GM21825 (cell line): ENCODE measurements at regions not wholly inside any gene's neighbourhood (a gene's known extent, or its start where the extent isn't known, plus 50 kb on each side); places are given as distances from the start of the nearest gene placed in this dataset.
"Not testable (repeated sequence)": the region's sequence is repeated elsewhere in the genome, so short reads cannot be mapped to it uniquely, and the experiment has no call there.

ENCODE experiments used
- ATAC-seq: cut with Tn5 transposase; IDR thresholded peaks from one replicate; pipeline ENCODE4 v1.9.1; 2021; ENCODE audit warnings: mild to moderate bottlenecking, moderate library complexity; ENCODE audit not compliant: unreplicated experiment

DNA sequence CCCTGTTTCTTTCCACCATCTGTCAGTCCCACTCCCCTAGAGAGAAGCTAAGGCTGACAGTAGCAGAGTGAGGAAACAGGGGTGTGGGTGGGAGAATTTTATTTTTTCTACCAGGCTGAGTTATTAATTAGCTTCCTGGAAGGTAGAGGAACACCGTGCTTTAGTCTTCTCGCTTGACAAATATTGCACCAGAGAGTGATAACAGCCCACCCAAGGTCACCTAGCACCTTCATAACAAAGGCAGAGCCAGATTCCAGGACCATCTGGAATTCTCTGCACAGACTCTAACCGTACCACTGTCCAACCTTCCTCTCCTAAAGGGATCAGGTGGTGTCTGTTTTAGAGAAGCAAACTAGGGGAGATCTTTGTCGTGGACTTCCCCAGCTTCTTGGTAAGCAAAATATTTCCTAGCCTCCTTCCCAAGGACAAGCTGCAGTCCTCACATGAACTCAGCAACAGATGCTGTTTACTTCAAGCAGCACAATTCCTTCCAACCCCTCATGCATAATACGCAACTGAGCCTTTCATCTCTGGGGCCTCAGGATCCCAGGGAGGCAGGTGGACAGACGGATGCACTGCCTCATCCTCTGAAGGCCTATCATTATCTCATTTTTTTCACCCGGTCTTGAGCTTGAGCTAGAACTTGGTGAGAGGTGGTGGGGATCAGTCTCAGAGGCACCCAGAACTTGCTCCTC lies 308.7 kb upstream of the BRINP1 start:
- no peak for ATAC-seq

DNA sequence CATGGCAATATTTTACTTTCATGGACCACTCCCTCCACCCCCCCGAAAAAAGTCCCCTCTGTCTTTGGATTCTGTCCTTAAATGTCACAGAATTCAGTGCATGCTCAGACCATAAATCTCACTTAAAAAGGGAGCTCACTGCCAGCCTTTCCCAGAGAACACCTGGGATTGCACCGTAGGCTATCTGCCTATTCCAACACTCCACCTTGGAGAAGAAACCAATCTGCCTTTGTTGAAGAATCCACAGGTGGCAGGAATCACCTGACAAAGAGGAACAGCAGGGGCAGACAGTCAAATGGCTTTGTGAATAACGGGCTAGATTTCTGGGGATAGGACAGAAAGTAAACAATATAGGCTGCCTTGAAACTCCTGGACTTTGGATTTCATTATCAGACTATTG lies 306.7 kb upstream of the BRINP1 start:
- no peak for ATAC-seq

DNA sequence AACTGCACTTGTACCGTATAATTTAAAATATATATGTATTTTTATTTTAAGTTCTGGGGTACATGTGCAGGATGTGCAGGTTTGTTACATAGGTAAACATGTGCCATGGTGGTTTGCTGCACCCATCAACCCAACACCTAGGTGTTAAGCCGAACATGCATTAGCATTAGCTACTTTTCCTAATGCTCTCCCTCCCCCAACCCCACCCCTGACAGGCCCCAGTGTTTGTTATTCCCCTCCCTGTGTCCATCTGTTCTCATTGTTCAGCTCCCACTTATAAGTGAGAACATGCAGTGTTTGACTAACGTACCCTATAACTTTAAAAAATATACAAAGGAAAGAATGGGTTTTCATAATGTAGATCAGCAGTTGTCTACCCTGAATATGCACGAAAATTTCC lies 303.5 kb upstream of the BRINP1 start:
- ATAC-seq, result not testable (repeated sequence)

DNA sequence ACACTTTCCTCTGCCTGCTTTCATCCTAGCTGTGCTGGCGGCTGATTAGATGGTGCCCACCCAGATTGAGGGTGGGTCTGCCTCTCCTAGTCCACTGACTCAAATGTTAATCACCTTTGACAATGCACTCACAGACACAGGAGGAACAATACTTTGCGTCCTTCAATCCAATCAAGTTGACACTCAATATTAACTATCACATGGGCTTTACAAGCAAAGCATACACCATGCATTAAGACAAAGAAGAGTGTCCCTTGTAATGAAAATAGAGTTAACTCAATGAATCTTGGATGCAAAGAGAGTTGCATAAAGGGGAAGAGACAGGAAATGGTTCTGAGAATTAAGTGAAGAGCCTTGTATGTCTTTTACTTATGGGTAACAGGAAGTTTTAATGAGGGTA lies 298.7 kb upstream of the BRINP1 start:
- no peak for ATAC-seq

DNA sequence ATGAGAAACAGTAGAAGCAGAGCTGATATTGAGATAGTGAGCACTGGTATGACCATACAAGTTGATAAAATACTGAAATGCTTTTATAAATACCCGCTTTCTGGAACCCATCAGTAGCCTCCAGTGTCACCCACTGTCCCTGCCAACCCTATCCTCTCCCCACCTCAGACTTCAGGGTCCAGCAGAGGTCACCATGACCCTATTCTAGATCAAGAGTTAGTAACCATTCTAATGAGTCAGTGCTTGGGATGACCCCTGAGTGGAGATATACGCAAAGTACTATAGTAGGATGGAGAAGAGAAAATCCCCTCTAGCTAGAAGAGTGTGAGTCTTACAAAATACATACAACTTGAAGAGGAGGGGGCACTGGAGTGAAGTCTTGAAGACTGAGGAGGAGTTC lies 297.9 kb upstream of the BRINP1 start:
- ATAC-seq, result no peak

DNA sequence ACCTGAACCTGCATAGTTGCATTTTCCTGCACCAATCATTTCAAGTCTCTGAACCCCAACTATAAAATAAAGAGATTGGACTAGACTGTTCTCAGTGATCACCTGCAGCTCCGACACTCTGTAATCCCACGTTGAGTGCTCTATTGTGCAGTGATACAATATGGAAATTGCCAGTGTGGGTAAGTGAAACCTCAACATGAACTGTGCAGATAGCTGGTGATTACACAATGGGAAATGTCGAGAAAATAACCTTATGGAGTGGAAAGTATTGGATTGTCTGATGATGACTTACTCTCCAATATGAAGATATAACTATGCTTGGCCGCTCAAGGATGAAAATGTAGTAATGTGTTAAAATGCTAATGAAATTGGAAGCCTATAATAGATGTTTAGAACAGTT lies 293.1 kb upstream of the BRINP1 start:
- no peak for ATAC-seq

DNA sequence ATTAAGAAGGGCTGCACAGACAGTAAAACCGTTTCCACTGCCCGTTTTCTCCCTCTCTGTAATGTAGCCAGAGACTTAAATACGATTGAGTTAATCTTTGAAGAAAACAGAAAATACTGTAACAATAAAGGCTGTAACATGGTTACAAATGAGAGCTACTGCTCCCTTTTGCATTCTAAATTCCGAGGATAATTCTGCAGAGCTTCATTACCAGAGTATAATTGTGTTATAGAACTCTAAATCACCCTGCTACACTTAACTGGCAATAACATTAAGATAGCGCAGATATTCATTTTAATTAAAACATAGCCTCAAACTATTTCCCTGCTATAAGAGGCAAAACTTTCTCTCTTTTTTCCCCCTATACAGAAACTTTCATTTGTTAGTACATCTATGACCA lies 283.7 kb upstream of the BRINP1 start:
- no peak for ATAC-seq

DNA sequence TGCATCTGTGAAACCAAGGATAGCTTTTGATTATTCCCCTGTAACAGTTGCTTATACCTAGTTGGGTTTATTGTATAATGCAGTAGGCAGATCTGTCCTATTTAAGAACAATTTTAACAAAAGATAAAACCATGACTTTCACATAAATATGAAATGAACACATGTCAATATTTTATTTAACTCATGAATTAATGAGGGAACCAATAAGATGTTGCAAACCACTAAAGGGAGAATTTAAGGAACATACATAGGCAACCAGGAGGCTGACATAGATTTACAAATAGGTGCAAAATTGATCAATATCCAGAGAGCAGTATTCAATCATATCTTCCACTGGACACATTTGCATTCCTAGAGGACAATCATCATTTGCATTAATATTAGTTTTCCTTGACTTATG lies 280.0 kb upstream of the BRINP1 start:
- ATAC-seq, result no peak

DNA sequence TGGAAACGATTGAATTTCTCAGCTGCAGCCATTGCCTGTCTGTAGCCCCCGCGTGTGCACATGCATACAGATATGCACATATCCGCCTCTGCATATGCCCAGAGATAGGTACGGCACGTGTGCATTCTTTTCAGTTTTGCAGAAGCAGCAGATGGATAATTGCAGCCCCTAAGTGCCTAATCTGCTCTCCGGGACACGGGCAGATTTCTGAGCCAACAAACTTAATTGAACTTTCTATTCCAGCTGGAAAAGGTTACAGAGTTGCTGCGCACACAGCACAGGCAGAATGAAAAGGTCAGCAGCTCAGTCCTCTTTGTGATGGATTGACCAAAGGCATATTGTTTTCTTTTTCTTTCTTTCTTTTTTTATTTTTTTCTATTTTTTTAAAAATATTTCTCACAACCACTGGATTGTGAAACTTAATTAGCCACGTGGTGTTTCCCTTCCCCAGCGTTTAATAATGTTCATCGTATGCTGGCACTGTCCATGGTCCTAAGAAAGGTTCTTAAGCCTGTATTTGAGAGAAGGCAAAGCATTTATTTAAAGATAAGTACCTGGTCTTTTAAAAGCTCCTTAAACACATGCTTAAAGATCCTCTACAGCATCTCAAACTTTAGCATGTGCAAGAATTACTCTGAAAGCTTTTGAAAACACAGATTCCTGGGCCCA lies 270.2 kb upstream of the BRINP1 start:
- no peak for ATAC-seq

DNA sequence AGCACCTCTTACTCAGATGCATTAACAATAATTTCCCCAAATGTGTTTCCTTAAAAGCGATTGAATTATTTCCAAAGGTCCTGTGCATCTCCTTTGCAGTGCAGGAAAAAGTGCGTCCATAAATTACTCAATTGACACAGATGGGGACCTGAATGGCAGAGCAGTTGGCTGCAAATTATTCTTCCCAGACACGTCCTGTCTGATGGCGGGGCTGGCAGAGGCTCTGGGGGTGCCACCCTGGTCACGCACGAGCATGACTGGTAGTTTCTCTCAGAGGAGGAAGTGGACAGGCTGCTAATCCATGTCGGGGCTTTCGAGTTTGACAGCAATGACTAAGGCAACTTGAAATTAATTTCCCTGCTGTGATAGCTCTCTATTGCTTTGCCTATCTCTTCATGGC lies 264.8 kb upstream of the BRINP1 start:
- ATAC-seq, result no peak

DNA sequence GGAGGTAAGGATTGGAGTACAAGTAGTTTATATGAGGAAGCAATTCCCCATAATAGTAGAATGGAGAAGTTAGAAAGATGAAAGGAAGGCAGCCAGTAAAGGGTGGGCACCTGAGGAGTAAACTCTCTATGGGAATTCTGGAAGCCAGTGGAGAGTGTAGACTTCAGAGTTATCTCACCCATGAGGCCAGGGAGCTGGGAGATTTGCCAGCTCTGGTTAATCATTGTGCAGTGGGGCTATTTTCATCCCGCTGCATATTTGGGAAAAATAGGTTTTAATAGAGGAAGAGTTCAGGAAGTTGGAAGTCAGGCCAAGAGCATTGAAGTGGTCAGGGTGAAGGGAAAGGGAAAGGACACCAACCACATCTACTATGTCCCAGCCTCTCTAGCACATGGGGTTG lies 242.3 kb upstream of the BRINP1 start:
- ATAC-seq, result no peak

DNA sequence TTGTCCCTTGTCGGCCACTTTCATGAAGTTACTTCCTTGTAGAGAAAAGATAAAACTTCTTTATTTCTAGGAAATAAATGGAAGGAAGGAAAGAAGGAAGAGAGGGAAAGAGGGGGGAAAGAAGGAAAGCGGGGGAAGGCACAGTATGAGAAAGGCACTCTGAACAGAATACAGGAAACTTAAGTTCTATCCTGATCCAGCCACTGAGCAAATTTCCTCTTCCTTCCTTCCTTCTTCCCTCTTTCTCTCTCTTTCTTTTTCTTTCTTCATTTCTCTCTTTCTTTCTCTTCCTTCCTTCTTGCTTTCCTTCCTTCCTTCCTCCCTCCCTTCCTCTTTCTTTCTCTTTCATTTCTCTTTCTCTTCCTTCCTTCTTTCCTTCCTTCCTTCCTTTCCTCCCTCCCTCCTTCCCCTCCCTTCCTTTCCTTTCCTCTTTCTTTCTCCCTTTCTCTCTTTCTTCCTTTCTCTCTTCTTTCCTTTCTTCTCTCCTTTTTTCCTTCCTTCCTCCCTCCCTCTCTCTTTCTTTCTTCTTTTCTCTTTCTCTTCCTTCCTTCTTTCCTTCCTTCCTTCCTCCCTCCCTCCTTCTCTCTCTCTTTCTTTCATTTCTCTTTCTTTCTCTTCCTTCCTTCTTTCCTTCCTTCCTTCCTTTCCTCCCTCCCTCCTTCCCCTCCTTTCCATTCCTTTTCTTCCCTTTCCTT lies 240.2 kb upstream of the BRINP1 start:
- ATAC-seq, result no peak

DNA sequence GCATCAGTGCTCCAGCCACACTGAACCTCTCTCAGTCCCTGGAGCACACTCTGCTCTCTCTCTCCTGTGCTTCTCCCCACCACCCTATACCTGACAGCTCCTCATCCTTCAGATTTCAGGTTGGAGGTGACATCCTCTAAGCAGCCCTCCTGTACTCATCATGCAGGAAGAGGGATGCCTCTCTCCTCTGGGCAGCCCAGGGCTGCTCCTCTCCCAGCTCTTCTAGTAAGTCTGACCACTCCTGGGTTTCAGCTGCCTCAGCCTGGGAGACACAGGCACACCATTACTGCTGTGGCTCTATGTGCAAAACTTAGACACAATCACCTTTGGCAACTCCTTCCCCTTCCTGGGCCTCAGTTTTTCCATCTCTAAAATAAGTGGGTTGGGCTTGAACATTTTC lies 232.4 kb upstream of the BRINP1 start:
- ATAC-seq, result no peak

DNA sequence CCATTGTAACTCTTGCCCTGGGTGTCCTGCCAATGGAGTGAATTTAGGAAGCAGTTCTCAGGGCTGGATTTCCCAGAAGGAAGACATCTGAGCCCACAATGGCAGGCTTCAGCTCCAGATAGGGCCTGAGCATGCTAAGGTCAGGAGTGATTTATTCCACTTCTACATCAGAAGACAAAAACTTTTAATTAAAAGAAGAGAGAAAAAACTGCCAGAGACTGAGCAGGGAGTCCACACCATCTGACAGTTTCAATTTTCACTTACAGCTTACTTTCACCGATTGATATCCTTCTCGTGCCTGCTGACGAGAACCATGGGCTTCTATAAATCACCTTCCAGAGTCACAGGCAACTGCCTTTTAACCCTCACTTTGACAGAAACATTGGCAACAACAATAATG lies 228.3 kb upstream of the BRINP1 start:
- ATAC-seq, result no peak

DNA sequence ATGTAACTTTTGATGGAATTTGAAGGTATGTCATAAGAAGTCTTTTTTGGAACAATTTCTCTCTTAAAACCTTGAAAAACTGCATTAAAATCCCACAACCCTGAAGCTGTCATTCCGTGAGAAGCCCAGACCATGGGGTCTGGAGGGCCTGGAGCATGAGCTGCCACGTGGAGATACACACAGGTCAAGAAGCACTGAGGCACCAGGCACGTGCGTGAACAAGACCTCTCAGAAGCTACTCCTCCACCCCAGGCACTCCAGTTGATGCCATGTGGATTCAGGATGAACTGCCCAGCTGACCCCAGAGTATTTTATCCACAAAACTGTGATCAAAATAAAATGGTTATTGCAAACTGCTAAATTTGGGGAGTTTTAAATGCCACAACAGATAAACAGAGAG lies 227.5 kb upstream of the BRINP1 start:
- no peak for ATAC-seq

DNA sequence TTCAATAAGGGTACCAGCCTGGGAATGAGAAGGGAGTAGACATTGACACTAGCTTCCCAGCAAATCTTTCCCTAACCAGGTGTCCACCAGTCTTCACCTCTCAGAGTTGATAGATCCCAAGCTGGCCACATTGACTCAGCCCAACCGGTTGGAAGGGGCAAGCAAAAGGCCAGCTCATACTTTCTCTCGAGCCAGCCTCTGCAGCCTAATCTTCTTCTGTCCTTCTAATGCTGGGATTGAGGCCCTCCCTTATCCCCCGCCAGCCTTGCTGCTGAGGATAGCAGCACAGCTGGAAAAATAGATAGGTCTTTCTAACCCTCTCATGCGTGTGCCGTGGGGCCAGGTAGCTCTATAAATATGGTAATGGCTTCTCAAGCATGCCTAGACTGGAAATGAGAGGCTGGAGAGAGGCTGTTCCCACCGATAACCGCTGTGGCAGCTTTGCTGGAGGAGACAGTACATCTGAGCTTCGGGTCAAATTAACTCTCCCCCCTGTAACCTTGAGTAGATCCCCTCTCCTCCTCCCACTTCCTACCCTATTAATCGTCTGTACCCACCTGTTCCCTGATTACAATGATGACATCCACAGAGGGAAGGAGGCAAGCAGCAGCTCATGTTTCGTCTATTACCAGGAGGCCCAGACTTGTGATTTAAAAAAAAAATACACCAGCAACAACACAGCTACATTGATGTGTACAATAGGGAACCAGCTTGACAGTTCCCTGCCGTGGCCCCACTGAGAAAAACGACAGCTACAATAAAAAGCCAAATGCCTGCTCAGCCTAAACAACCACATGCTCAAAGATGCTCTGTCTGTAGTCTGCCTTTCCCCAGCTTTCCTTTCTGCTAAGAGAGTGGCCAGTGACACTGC lies 219.9 kb upstream of the BRINP1 start:
- ATAC-seq, result no peak

DNA sequence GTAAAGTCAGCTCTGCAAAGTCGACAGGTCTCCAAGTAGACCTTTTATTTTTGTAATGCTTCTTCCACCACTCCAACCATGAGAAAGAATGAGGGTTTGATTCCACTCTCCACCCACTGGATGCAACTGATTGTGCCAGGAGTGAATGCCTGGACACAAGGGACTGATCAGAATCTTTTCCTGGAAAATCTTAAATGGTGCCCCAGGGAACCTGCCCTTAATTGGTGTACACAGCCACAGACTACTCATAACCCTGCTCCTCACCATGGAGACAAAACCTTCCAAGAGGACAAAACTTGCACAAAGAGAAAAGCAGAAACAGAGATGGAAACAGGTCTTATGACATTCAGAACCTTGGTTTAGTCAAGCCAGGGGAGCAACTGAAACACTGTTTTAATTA lies 208.6 kb upstream of the BRINP1 start:
- no peak for ATAC-seq

DNA sequence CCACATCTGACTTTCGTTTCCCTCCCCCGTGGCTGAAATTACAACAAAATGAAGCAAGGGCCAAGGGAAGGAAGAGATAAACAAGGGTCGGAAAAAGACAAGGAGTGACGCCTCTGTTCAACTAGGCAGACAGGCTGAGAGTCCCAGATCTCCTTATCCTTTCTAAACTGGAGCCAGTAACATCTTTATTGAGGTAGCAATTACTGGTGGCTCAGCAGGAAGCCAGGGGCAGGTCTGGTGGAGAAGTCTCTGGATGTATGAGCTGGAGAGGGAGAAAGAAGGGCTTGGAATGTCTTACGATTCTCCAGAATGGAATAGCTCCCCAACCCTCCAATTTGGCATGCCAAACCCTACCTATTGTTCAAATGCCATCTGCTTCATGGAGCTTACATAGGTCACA lies 190.8 kb upstream of the BRINP1 start:
- ATAC-seq, result no peak

DNA sequence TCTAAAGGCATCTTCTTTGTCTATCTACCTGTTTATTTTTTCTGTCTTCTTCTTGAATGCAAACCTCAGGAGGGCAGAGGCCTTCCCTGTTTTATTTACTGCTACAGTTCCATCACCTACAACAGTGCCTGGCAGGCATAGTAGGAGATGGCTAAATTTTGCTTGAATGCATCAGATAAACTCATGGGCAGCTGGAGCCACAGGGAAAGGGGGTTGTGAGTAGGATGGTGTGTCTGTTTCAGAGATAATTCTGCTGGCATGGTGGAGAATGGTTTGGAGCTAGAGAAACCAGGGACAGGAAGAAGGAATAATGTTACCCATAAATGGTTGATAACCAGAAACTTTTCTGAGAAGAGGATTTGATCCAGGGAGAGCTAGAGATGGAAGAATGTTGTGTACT lies 189.8 kb upstream of the BRINP1 start:
- ATAC-seq, result no peak

DNA sequence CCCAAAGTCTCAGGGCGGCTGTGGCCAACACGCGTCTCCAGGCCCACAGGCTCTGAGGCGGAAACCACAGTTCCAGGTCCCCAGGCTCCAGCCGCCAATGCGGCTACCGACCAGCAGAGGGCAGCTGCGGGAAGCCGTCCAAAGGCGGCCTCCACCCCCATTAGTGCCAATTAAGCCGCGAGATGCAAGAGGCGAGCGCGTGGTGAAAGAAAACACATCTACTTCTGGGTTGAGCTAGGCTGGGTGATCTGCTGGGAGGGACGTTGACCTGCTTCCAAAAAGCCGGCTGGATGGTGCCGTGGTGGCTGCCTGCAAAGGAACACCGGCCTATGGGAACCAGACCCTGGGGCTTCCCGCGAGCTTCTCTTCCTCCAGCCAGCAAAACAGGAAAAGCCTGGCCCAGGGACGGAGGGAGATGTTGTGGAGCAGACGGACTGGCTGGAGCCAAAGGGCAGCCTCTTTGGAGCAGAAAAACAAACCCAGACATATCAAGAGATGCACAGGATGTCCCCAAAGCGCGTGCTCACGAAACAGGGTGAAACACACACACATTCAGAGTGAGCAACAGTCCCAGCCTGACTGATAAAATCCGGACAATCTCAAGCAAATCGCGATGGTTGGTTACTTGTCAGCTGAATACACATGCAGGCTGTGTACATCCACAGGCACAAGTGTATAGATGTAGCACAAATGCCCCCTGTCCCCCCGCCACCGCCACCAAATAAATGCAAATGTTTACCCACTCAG lies 187.1 kb upstream of the BRINP1 start:
- ATAC-seq, result peak; percentile 98

DNA sequence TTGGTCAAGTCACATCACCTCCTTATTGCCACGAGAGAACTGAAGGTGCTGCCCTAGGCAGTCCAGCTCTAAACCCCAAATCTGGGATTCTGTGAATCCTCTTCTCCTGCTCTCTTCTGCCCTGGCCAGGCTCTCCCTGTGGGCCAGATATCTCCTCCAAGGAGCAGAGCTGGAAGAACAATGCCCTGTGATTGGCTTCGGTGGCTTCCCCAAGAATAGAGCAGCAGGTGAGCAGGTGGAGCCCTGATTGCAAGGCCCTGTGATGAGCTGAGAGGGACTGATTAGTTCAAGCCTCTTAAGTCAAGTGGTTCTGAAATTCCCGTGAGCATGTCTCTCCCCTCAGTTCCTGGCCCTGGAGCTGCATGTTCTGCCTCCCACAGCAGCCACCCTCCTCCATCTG lies 175.3 kb upstream of the BRINP1 start:
- no peak for ATAC-seq
